SK-N-SH (cell line): ENCODE measurements at regions not wholly inside any gene's neighbourhood (a gene's known extent, or its start where the extent isn't known, plus 50 kb on each side); places are given as distances from the start of the nearest gene placed in this dataset.

Experiments
- CHD2 ChIP-seq: fragments of 150-350 bp; IDR thresholded peaks from 2 replicates; pipeline ENCODE4 v1.6.1; 2018; ENCODE audit warnings: low read length; ENCODE audit not compliant: partially characterized antibody
- FOXM1 ChIP-seq: IDR thresholded peaks from 2 replicates; pipeline ENCODE4 v1.4.0; 2012; ENCODE audit warnings: low read depth, mild to moderate bottlenecking
- MXI1 ChIP-seq: IDR thresholded peaks from 2 replicates; pipeline ENCODE4 v1.6.1; 2012; ENCODE audit warnings: mild to moderate bottlenecking, low read depth, low read length, improper control_type of control experiment
- POLR2AphosphoS5 ChIP-seq: IDR thresholded peaks from 2 replicates; pipeline ENCODE4 v1.6.1; 2012; ENCODE audit warnings: low read depth, low read length
- SMC3 ChIP-seq: IDR thresholded peaks from 2 replicates; pipeline ENCODE4 v1.6.1; 2012; ENCODE audit warnings: low read depth, low read length, improper control_type of control experiment
- TAF1 ChIP-seq: IDR thresholded peaks from 2 replicates; pipeline ENCODE4 v1.6.1; 2012; ENCODE audit warnings: low read depth, mild to moderate bottlenecking, low read length, moderate library complexity, borderline replicate concordance
- TEAD4 ChIP-seq: IDR thresholded peaks from 2 replicates; pipeline ENCODE4 v1.4.0; 2012; ENCODE audit warnings: mild to moderate bottlenecking, borderline replicate concordance; ENCODE audit not compliant: insufficient read depth
- TF ChIP-seq, protein P1 (sequence below): fragments of 200-600 bp; sonication (generic); IDR thresholded peaks from 2 replicates; pipeline ENCODE4 v1.6.1; 2017; ENCODE audit warnings: antibody characterized with exemption, mild to moderate bottlenecking, moderate library complexity
- TF ChIP-seq, protein P2 (sequence below): IDR thresholded peaks from 2 replicates; pipeline ENCODE4 v1.4.0; 2012; ENCODE audit warnings: low read depth

DNA sequence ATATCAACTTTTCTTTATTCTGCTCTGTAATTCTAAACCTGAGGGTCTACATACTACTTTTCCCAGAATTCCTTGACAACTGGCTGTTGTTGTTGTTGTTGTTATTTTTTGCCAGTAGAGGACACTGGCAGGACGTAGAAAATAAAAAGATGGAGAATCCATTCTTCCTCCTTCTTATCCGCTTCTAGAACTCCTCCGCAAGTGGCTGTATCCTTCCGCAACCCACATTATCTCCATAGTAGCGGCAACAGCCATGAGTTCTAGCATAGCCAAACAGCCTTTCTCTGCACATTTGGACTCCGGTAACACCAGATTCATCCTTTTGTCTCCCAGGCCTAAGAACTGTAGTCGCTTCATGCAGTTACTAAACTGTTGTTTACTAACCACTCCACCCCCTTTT, 91.1 kb upstream of the CACHD1 start:
- TF ChIP-seq, protein P1, sequence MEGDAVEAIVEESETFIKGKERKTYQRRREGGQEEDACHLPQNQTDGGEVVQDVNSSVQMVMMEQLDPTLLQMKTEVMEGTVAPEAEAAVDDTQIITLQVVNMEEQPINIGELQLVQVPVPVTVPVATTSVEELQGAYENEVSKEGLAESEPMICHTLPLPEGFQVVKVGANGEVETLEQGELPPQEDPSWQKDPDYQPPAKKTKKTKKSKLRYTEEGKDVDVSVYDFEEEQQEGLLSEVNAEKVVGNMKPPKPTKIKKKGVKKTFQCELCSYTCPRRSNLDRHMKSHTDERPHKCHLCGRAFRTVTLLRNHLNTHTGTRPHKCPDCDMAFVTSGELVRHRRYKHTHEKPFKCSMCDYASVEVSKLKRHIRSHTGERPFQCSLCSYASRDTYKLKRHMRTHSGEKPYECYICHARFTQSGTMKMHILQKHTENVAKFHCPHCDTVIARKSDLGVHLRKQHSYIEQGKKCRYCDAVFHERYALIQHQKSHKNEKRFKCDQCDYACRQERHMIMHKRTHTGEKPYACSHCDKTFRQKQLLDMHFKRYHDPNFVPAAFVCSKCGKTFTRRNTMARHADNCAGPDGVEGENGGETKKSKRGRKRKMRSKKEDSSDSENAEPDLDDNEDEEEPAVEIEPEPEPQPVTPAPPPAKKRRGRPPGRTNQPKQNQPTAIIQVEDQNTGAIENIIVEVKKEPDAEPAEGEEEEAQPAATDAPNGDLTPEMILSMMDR = no peak
- TF ChIP-seq TEAD4 (no peak), MXI1 (no peak), CHD2 (no peak), FOXM1 (no peak), TAF1 (no peak), POLR2AphosphoS5 (no peak), SMC3 (no peak)
- TF ChIP-seq, protein P2, sequence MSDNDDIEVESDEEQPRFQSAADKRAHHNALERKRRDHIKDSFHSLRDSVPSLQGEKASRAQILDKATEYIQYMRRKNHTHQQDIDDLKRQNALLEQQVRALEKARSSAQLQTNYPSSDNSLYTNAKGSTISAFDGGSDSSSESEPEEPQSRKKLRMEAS = no peak
